ENCODE measurements at regions not wholly inside any gene's neighbourhood (a gene's known extent, or its start where the extent isn't known, plus 50 kb on each side); places are given as distances from the start of the nearest gene placed in this dataset.

DNA sequence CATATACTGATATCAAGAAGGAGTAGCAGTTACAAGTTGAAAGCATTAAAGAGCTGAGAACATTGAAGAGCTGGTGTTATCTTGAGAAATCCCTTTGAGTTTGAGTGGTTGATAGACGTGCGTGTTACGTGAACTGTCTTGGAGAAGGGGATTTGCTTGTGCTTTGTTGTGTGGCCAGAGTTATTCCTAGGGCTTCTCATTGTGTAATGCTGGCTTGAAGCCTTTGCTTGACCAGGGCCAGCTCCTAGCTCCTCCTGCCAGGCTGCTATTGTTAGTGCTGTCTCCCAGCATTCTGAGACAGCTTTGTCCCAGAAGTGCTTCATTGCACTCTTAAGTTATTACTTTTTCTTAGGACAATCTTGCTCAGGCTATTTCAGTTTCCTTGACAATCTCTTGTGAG lies 116.2 kb upstream of the KCNK2 start:
- DNase-seq (ENCODE audit: low read depth in 1 of 2, low spot score in 1 of 2), result no peak
- Histone ChIP-seq H3K27me3 (ENCODE audit: insufficient read depth, poor library complexity, severe bottlenecking) (no peaks in the 10 kb centered on the region), H3K27ac (replicated peaks) (no peak overlapping the region), H3K4me3 (replicated peaks; ENCODE audit: insufficient read depth, low read length) (no peak overlapping the region)
- TF ChIP-seq SPI1 (IDR thresholded peaks at IDR 0.05; ENCODE audit: borderline replicate concordance, low read depth) (no peak), POLR2AphosphoS5 (IDR thresholded peaks at IDR 0.05; ENCODE audit: low read depth) (no peak), GABPA (IDR thresholded peaks at IDR 0.05; ENCODE audit: low read depth) (no peak)
- TF ChIP-seq, protein P1, sequence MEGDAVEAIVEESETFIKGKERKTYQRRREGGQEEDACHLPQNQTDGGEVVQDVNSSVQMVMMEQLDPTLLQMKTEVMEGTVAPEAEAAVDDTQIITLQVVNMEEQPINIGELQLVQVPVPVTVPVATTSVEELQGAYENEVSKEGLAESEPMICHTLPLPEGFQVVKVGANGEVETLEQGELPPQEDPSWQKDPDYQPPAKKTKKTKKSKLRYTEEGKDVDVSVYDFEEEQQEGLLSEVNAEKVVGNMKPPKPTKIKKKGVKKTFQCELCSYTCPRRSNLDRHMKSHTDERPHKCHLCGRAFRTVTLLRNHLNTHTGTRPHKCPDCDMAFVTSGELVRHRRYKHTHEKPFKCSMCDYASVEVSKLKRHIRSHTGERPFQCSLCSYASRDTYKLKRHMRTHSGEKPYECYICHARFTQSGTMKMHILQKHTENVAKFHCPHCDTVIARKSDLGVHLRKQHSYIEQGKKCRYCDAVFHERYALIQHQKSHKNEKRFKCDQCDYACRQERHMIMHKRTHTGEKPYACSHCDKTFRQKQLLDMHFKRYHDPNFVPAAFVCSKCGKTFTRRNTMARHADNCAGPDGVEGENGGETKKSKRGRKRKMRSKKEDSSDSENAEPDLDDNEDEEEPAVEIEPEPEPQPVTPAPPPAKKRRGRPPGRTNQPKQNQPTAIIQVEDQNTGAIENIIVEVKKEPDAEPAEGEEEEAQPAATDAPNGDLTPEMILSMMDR (IDR thresholded peaks at IDR 0.05; ENCODE audit: insufficient read depth, low read length), result no peak
- TF ChIP-seq, protein P2, sequence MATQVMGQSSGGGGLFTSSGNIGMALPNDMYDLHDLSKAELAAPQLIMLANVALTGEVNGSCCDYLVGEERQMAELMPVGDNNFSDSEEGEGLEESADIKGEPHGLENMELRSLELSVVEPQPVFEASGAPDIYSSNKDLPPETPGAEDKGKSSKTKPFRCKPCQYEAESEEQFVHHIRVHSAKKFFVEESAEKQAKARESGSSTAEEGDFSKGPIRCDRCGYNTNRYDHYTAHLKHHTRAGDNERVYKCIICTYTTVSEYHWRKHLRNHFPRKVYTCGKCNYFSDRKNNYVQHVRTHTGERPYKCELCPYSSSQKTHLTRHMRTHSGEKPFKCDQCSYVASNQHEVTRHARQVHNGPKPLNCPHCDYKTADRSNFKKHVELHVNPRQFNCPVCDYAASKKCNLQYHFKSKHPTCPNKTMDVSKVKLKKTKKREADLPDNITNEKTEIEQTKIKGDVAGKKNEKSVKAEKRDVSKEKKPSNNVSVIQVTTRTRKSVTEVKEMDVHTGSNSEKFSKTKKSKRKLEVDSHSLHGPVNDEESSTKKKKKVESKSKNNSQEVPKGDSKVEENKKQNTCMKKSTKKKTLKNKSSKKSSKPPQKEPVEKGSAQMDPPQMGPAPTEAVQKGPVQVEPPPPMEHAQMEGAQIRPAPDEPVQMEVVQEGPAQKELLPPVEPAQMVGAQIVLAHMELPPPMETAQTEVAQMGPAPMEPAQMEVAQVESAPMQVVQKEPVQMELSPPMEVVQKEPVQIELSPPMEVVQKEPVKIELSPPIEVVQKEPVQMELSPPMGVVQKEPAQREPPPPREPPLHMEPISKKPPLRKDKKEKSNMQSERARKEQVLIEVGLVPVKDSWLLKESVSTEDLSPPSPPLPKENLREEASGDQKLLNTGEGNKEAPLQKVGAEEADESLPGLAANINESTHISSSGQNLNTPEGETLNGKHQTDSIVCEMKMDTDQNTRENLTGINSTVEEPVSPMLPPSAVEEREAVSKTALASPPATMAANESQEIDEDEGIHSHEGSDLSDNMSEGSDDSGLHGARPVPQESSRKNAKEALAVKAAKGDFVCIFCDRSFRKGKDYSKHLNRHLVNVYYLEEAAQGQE (IDR thresholded peaks at IDR 0.05; ENCODE audit: insufficient replicate concordance, low read depth), result no peak

DNA sequence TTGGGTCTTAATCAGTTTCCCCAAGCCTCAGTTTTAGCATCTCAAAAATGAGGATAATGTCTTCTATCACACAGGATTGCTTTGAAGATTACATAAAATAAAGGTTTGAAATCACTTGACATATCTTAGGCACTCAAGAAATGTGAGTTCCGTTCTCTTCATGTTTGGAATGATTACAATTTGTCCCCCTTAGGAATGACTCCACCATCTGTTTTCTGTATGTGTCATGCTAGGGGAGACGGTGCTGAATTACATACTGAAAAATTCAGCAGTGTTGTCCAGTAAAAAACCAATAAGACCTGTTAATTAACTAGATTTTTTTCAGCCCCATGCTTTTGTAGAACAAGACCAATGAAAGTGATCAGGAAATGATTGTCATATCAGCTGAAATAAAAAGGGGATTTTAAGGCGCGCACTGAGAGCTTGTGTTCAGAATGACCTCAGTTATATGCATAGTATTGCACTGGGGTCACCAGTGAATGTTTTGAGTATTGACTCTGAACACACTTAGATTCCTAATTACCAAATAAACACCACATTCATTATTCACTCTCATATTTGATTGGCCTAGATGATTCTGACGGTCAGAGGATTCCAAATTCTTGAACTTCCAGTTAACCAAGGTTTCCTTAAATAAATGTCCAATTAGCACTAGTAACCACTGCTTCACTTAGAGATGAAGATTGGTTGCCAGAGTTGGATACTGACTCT lies 114.5 kb upstream of the KCNK2 start:
- DNase-seq (ENCODE audit: low read depth in 1 of 2, low spot score in 1 of 2), result no peak
- no peaks in the 10 kb centered on the region for H3K27me3 ChIP-seq (ENCODE audit: insufficient read depth, poor library complexity, severe bottlenecking)
- TF ChIP-seq, protein P1 (IDR thresholded peaks at IDR 0.05; ENCODE audit: insufficient read depth, low read length), result no peak
- TF ChIP-seq GABPA (IDR thresholded peaks at IDR 0.05; ENCODE audit: low read depth) (no peak), SPI1 (IDR thresholded peaks at IDR 0.05; ENCODE audit: borderline replicate concordance, low read depth) (no peak), POLR2AphosphoS5 (IDR thresholded peaks at IDR 0.05; ENCODE audit: low read depth) (no peak)
- TF ChIP-seq, protein P2 (IDR thresholded peaks at IDR 0.05; ENCODE audit: insufficient replicate concordance, low read depth), result no peak
- H3K4me3 ChIP-seq (replicated peaks; ENCODE audit: insufficient read depth, low read length), result no peak overlapping the region
- no peak overlapping the region for H3K27ac ChIP-seq (replicated peaks)

DNA sequence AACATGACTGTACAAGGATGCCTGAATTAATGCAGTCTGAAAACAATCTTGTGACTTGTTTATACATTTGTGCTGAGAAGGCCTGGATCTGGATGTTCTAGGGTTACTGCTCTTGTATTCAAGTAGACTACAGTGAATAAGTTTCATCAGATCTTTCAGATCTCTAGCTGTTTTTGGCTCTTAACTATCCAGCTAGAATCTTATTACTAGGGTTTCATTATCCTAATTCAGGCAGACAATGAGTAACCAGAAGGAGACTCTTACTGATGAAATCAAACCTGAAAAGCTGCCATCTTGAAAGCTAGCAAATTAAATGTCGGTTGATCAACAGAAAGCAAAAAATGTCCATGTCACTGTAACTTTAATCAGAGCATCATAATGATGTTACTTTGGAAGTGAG lies 112.5 kb upstream of the KCNK2 start:
- Histone ChIP-seq H3K27ac (replicated peaks) (no peak overlapping the region), H3K27me3 (ENCODE audit: insufficient read depth, poor library complexity, severe bottlenecking) (no peaks in the 10 kb centered on the region), H3K4me3 (replicated peaks; ENCODE audit: insufficient read depth, low read length) (no peak overlapping the region)
- TF ChIP-seq SPI1 (IDR thresholded peaks at IDR 0.05; ENCODE audit: borderline replicate concordance, low read depth) (no peak), POLR2AphosphoS5 (IDR thresholded peaks at IDR 0.05; ENCODE audit: low read depth) (no peak), GABPA (IDR thresholded peaks at IDR 0.05; ENCODE audit: low read depth) (no peak)
- TF ChIP-seq, protein P2 (IDR thresholded peaks at IDR 0.05; ENCODE audit: insufficient replicate concordance, low read depth), result no peak
- TF ChIP-seq, protein P1 (IDR thresholded peaks at IDR 0.05; ENCODE audit: insufficient read depth, low read length), result no peak
- no peak for DNase-seq (ENCODE audit: low read depth in 1 of 2, low spot score in 1 of 2)

Data from HL-60 (cell line).